Sciatic nerve (tissue), 2 donors: ENCODE measurements at regions not wholly inside any gene's neighbourhood (a gene's known extent, or its start where the extent isn't known, plus 50 kb on each side); places are given as distances from the start of the nearest gene placed in this dataset.

ENCODE experiments used
- ATAC-seq: fragments of 200-7000 bp; cut with Tn5 transposase; one replicate; pipeline ENCODE4 v1.9.1; 2020; ENCODE audit warnings: mild to moderate bottlenecking, moderate library complexity
- DNase-seq: peaks from one replicate; pipeline ENCODE4 v3.0.0-alpha.2; 2020; ENCODE audit warnings: low spot score
- intact Hi-C: fragments of 100-400 bp; cut with DNase I; formaldehyde crosslinking; loops from one replicate; pipeline ENCODE4 v1.14.2; 2022
- donor health status: DM: no; HTN: no; CAD: no.
- donor health status: DM: no; HTN: no; CAD: no.

DNA sequence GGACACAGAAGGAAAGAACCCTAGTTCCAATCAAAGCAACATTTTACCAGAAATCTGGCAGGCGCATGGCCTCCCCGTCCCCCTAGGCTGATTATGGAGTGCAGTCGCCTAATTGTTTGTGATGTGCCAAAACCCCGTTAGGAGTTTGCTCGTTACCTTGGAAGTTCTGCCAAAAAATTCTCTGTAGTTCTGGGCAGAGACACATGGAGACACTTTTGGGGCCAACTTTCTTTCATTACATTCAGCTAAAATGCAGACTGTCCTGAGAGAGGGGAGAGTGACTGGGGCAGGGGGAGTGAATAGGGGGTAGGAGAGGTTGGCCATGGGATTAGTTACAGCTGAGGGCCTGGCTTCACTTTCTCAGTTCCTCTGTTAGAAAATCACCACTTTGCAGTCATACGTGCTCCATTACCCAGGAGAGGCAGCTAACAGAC is 158.0 kb upstream of the NPVF start:
- ATAC-seq (no peak), DNase-seq (no peak)
- intact Hi-C loops: loop anchor here (5.0 kb wide), 1 partner anchor 129 kb away; no protein-coding TSS in a partner anchor

GRCh38 chr7:25388681-25389080 is 160.4 kb upstream of the NPVF start:
- no peak for DNase-seq
- ATAC-seq: no peak
- intact Hi-C loops: loop anchor here (5.0 kb wide), 1 partner anchor 131 kb away; no protein-coding TSS in a partner anchor

DNA sequence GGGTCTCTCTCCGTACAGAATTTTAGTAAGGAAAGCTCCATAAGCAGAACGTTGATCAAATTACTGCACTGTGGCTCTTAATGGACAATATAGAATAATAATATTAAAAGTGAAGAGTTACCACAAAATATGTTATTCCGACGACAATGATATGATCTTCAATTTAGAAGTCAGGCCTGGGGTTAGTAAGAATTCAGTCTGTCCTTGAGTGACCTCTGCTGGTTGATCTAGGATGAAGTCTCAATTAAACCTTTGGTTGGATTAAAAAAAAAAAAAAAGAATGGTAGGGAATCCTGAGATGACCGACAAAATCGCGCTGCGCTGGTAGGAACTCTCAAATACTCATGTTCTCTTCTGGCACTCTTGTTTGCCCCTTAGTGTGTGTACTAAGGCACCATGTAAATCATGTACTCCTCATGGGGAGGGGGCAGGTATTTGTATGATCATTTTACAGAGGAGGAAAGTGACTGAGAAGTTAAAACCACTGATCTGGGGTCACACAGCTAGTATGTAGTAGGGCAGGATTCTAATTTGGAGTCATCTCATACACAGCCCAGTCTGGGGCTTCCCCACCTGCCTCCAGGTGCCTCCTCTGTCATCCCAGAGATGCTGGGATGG is 161.3 kb upstream of the NPVF start:
- intact Hi-C loops: loop anchor here (5.0 kb wide), 1 partner anchor 132 kb away; no protein-coding TSS in a partner anchor
- DNase-seq (no peak), ATAC-seq (peak; percentile 53)

DNA sequence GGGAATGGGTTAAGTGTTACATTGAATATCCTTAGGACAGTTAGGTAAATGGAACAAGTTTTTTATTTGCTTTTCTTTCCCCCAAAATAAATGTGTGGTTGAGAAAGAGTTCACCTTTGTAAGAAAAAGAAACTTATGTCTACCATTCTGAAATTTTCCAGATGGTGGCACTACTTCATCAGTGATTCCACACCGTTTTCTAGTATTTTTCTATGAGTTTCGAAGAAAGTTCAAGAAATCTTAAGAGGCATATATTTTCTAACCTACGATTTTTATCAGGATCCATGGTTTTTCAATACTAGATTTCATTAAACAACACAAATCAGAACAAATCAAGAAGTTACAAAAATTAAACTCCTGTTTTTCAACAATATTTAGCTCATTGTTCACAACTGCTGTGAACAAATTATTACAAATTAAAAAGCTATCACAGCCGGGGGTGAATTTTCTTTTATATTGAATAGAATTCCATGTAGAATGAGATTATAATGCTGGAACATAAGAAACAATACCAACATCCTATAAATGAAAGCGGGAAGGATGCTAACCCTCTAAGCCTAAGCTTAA is 163.1 kb upstream of the NPVF start:
- intact Hi-C loops: no loop called here
- DNase-seq: no peak
- peak; percentile 38 for ATAC-seq

DNA sequence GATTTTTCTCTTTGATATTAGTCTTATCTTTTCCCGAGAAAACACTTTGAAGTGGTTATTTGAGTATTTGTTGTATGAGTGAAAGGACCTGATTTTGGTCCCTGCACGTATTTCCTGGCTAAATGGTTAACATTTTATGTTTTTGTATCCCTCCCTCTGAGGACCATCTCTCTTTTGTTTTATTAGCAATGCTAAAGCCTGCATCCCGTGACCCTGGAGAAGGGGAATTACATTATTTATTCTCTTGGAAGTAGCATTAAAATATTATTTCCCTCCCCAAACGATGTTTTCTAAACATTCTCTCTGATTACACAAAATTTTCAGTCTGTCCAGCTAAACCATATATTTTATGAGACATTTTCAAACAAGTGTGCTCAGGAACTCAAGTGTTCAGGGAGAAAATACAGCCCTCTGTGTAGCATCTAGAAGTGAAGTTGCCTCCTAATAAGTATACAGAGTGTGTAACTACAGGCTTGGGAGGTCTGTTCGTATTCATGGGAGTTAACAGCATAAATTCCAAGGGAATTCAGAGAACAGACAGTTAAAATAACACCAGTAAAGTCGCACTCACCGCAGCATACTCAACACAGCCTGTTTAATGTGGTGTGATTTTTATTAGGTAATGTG is 163.8 kb upstream of the NPVF start:
- no peak for ATAC-seq
- intact Hi-C loops: no loop called here

GRCh38 chr7:25392588-25393338 is 164.5 kb upstream of the NPVF start:
- intact Hi-C loops: no loop called here
- peak; percentile 41 for ATAC-seq

More for the DNA sequence above, 163.8 kb upstream of the NPVF start:
- no peak for DNase-seq

DNA sequence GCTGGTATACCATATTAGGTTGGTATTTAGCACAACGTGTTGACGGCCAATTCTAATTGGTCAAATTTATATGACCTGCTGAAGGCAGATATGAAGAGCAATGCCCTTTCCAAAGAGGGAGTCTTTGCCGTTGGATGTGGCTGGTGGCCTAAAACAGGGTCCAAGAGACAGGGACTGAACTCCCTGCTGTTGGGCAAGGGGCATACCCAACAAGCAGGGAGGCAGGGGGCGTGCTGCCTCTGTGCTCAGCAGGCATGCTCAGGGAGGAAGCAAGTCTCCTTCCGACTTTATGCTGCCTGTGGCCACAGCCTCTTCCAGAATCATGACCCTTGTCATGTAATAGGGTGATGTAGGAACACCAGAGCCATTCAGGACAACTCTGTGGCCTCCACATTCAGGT is 167.7 kb upstream of the NPVF start:
- DNase-seq: no peak
- intact Hi-C loops: no loop called here
- ATAC-seq: no peak

More at GRCh38 chr7:25392588-25393338, 164.5 kb upstream of the NPVF start:
- no peak for DNase-seq

GRCh38 chr7:25396668-25397067 is 168.4 kb upstream of the NPVF start:
- DNase-seq (no peak), ATAC-seq (no peak)
- intact Hi-C loops: no loop called here

DNA sequence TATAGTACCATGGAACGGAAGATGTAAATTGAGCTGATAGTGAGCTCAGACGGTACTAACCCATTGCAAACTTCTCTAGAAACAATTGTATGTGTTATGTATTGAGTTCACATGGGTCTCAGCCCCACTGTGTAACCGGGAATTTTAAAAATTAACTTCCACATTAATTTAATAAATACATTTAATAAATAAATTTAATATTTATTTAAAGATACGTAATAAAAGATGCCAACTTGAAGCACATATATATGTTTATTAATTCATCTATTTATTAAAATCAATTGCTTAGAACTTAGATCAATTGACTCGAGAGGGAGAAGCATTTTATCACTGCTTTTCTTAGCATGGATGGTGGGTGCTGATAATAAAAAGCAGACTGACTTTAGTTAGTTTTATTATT is 170.1 kb upstream of the NPVF start:
- ATAC-seq (no peak), DNase-seq (no peak)
- intact Hi-C loops: no loop called here

GRCh38 chr7:25399000-25399750 is 170.9 kb upstream of the NPVF start:
- no peak for DNase-seq
- intact Hi-C loops: no loop called here
- no peak for ATAC-seq

DNA sequence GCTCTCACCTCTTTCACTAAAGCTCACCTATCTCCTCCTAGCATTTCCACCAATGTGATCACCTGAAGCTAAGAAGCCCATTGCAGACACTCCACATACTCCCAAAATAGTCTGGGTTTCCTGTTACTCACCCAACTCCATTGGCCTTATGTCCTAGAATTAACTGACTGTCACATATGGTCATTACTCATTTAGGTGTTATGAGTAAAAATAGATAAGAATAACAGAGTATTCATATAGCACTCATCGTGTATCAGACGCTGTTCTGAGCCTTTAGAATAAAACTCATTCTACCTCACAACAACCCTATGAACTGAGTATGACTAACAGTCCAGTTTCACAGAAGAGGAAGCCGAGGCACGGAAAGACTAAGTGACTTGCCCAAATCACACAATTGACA is 174.2 kb upstream of the NPVF start:
- intact Hi-C loops: no loop called here
- DNase-seq (no peak), ATAC-seq (no peak)

- DNase-seq (no peak), ATAC-seq (peak; percentile 95)
- intact Hi-C loops: no loop called here
Observed at GRCh38 chr7:25405736-25406135, 177.4 kb upstream of the NPVF start.

DNA sequence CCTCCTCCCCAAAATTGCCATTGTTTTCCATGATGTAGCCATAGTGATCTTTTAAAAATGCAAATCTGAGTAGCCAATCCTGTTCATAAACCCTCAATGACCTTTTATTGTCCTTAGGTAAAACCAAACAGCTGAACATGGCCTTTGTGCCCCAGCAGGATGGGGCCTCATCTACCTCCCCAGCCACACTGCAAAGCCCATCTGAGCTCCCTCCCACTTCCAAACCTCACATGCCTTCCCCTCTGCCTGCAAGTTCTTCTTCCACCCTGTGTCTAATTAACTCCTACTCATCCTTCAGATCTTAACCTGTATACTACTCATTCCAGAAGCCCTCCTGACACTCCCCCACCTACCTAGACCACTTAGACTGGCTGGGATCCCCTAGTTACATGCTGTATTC is 178.8 kb upstream of the NPVF start:
- ATAC-seq (no peak), DNase-seq (no peak)
- intact Hi-C loops: no loop called here

GRCh38 chr7:25408012-25408687 is 179.9 kb upstream of the NPVF start:
- ATAC-seq: no peak
- intact Hi-C loops: no loop called here

DNA sequence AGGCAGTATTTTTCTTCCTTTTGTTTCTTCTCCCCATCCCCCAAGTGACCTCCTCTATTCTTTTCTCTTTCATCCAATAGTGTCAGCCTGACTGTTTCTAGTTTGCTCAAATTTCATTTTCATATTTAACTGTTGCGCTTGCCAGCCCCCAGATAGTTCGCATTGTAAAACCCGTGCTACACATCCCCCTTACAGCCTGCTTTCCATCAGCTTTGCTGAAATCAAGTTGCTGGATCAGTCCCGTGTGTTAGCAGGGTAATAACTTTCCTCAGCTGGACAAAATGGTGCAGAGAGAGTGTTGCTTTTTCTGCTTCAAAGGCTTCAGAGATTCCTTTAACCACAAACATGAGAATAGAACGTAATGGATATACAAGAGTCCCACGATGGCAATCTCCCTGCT is 180.6 kb upstream of the NPVF start:
- ATAC-seq (no peak), DNase-seq (no peak)
- intact Hi-C loops: no loop called here

More at GRCh38 chr7:25408012-25408687, 179.9 kb upstream of the NPVF start:
- DNase-seq: no peak

DNA sequence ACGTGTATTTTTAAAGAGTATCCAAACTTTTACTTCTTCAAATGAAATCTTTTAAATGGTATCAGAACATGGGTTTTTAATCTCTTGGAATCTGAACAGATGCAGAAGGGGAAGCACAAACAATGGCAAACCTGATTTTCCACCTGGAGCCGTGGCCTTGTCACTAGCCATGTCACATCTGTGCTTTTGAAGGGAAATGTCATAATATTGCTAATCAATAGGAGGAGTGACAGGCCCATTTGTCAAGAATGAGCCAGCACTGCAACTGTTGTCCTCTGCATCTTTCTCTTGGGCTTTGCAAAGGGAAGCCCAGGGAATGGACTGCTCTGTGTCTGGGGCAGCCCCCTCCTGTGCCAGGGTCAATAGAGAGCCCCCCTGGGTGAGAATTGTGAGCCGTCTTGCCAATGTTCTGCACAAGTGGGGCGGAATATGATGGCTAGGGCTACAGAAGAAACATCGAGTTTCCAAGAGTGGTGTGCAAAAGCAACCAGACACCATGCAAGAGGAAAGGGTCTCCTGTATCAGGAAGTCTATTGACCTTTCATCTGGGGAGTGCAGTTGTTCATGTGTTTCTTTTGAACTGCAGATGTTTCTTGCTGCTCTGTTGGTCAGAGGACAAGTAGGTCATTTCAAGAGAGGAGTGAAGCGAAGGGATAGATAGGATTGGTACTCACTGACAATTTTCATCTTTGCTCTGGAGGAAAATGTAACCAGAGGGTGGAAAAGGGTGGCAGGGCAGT is 181.8 kb upstream of the NPVF start:
- ATAC-seq: no peak
- intact Hi-C loops: no loop called here
- no peak for DNase-seq

DNA sequence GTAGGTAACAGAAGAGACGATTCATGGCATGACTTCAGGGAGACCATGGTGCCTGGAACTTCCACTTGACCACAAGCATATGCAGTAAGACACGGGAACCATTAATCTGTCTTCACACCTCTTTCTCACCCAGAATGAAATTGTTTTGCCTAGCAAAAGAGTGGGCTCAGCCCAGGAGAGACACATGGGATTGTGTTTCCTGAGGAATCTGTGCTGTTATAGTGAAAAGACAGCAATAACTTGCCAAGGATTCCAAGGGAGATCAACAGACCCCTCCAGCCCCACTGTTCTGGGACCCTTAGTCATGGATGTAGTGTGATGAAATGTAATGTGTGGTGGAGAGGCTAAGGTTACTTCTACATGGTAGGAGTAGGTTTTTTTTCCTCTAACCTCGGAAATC is 192.5 kb upstream of the NPVF start:
- DNase-seq: no peak

GRCh38 chr7:25424113-25424512 is 195.8 kb upstream of the NPVF start:
- no peak for ATAC-seq
- intact Hi-C loops: no loop called here
- DNase-seq: no peak

More for the DNA sequence above, 192.5 kb upstream of the NPVF start:
- no peak for ATAC-seq
- intact Hi-C loops: no loop called here
